Heart left ventricle (tissue), 16 donors: ENCODE measurements at regions not wholly inside any gene's neighbourhood (a gene's known extent, or its start where the extent isn't known, plus 50 kb on each side); places are given as distances from the start of the nearest gene placed in this dataset.

Experiments
- ATAC-seq, 4 donors: fragments of 200-7000 bp; cut with Tn5 transposase; one replicate each; pipeline ENCODE4 v1.9.1; 2020 to 2022; ENCODE audit warnings: moderate library complexity in 4 of 4, mild to moderate bottlenecking in 3 of 4, moderate number of reproducible peaks in 1 of 4
- DNase-seq, 5 donors: peaks; one replicate each; pipeline ENCODE4 v3.0.0-alpha.2; 2020
- H3K27ac ChIP-seq, 12 donors: fragments of 200-600 bp; sonication (generic) in 4 of 12; one replicate each; pipeline versions ENCODE4 v1.5.0 to v1.8.0; 2016 to 2022; ENCODE audit warnings: mild to moderate bottlenecking in 2 of 12
- H3K27me3 ChIP-seq, 9 donors: fragments of 200-600 bp; sonication (generic) in 2 of 9; one replicate each; pipeline versions ENCODE4 v1.5.1 to v1.8.0; 2016 to 2022; ENCODE audit warnings: mild to moderate bottlenecking in 3 of 9
- H3K36me3 ChIP-seq, 9 donors: fragments of 200-600 bp; sonication (generic) in 2 of 9; one replicate each; pipeline versions ENCODE4 v1.5.0 to v1.8.0; 2018 to 2022; ENCODE audit warnings: mild to moderate bottlenecking in 2 of 9
- H3K4me1 ChIP-seq, 12 donors: fragments of 200-600 bp; sonication (generic) in 4 of 12; one replicate each; pipeline versions ENCODE4 v1.5.0 to v1.8.0; 2016 to 2022; ENCODE audit warnings: mild to moderate bottlenecking in 3 of 12
- H3K4me3 ChIP-seq, 12 donors: fragments of 200-600 bp; sonication (generic) in 4 of 12; one replicate each; pipeline versions ENCODE4 v1.5.0 to v1.8.0; 2017 to 2022; ENCODE audit warnings: mild to moderate bottlenecking in 9 of 12, moderate library complexity in 4 of 12
- H3K9me3 ChIP-seq, 12 donors: fragments of 200-600 bp; sonication (generic) in 4 of 12; one replicate each; pipeline versions ENCODE4 v1.5.0 to v1.8.0; 2016 to 2022; ENCODE audit warnings: mild to moderate bottlenecking in 1 of 12
- POLR2A ChIP-seq, 2 donors: fragments of 450-650 bp; IDR thresholded peaks; one replicate each; pipeline ENCODE4 v1.6.1; 2017; ENCODE audit warnings: antibody characterized with exemption in 2 of 2, mild to moderate bottlenecking in 2 of 2, moderate library complexity in 2 of 2
- WGBS, 4 donors: extraction: QIAGEN DNeasy Blood & Tissue Kit in 2 of 4; methylation state at CpG; one replicate each; pipeline versions ENCODE4 v1.1.5 to v1.1.7; 2013 to 2018; 5-methylcytosine and 5-hydroxymethylcytosine counted together
- intact Hi-C, 10 donors: fragments of 100-400 bp; cut with DNase I; formaldehyde crosslinking; loops; one replicate each; pipeline versions ENCODE4 v1.11.1 to v1.14.2; 2022
- TF ChIP-seq, protein P1 (sequence below), 12 donors: fragments of 200-600 bp; sonication (generic) in 4 of 12; IDR thresholded peaks; one replicate each; pipeline versions ENCODE4 v1.5.0 to v1.8.0; 2018 to 2022; ENCODE audit warnings: antibody characterized with exemption in 12 of 12, mild to moderate bottlenecking in 5 of 12
- donor health status: ischemic (EF 13 %, LVEDD 7.1; RV severe dilation, severe dysfunction).
- donor health status: healthy with polysubstance abuse.
- donor health status: DM: no; HTN: yes; CAD: no.
- donor health status: DM: no; HTN: no; CAD: no.
- donor health status: ischemic (EF 25% LVEDD 6.9; RV normal size, moderate dysfunction).
- donor health status: ischemic (EF 25% LVEDD 5.7; RV mildly dilated, moderate dysfunction).
- donor health status: healthy.
- donor health status: DM: yes; HTN: yes; CAD: no.
- donor health status: ischemic (EF 35%, LVEDD 5.7; RV mildly dilated, moderate dysfunction).
- donor health status: nonischemic (EF 11% LVEDD 7.7; RV severe dilation, severe dysfunction).
- donor health status: DM: yes; HTN: yes; CAD: no.
- donor health status: PGD.
- donor health status: ischemic (EF 29% LVEDD 5.4; RV normal size, mild dysfunction).
- donor health status: nonischemic (EF 23%, LVEDD 6.1; RV moderate dilation, normal function).

GRCh38 chr5:13063088-13063487, 881.4 kb downstream of the DNAH5 start:
- WGBS, 4 donors = 59 to 69% (median 65%) methylated on average over 1 of the region's 1 CpG
- H3K4me1 ChIP-seq = no peaks in the 10 kb centered on the region
- intact Hi-C loops = no loop called here
- H3K4me3 ChIP-seq = no peak overlapping the region
- H3K9me3 ChIP-seq = peaks cover 0 to 7% (median 0%) of the 10 kb centered on the region in 12 donors
- no peak for ATAC-seq
- no peak for DNase-seq
- H3K36me3 ChIP-seq = no peaks in the 10 kb centered on the region
- H3K27me3 ChIP-seq = no peaks in the 10 kb centered on the region
- TF ChIP-seq POLR2A (IDR thresholded peaks at IDR 0.05) = no peak
- TF ChIP-seq, protein P1, sequence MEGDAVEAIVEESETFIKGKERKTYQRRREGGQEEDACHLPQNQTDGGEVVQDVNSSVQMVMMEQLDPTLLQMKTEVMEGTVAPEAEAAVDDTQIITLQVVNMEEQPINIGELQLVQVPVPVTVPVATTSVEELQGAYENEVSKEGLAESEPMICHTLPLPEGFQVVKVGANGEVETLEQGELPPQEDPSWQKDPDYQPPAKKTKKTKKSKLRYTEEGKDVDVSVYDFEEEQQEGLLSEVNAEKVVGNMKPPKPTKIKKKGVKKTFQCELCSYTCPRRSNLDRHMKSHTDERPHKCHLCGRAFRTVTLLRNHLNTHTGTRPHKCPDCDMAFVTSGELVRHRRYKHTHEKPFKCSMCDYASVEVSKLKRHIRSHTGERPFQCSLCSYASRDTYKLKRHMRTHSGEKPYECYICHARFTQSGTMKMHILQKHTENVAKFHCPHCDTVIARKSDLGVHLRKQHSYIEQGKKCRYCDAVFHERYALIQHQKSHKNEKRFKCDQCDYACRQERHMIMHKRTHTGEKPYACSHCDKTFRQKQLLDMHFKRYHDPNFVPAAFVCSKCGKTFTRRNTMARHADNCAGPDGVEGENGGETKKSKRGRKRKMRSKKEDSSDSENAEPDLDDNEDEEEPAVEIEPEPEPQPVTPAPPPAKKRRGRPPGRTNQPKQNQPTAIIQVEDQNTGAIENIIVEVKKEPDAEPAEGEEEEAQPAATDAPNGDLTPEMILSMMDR (IDR thresholded peaks at IDR 0.05) = no peak
- H3K27ac ChIP-seq = no peak overlapping the region

GRCh38 chr5:13045897-13046551, 898.5 kb downstream of the DNAH5 start:
- no peaks in the 10 kb centered on the region for H3K27me3 ChIP-seq
- peaks cover 0 to 20% (median 2%) of the 10 kb centered on the region in 12 donors for H3K9me3 ChIP-seq
- intact Hi-C loops = no loop called here
- no peak overlapping the region for H3K4me3 ChIP-seq
- H3K4me1 ChIP-seq = no peaks in the 10 kb centered on the region
- WGBS, 4 donors = 39 to 67% (median 61%) methylated on average over 3 of the region's 3 CpGs
- no peak overlapping the region for H3K27ac ChIP-seq
- DNase-seq (no peak), ATAC-seq (no peak)
- no peak for TF ChIP-seq POLR2A (IDR thresholded peaks at IDR 0.05)
- TF ChIP-seq, protein P1 (IDR thresholded peaks at IDR 0.05) = no peak
- no peaks in the 10 kb centered on the region for H3K36me3 ChIP-seq

DNA sequence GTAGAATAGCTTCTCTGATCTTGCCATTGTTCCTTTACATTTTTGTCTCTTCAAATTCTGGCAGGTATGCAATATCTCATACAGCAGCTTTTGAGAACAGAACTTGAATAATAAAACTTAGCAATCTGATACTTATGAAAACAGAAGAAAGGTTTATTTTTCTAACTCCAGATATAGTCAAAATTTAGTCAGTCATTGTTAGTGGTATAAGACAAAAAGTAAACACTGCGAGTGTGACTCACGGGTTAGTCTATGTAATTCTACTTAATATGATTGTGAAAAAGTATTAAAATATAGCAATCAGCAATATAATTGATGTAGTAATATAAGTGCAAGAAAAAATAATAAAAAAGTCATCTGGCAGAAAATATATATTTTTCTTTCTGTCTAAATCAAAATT, 910.4 kb downstream of the DNAH5 start:
- Histone ChIP-seq H3K4me3 (no peak overlapping the region), H3K27me3 (no peaks in the 10 kb centered on the region), H3K36me3 (no peaks in the 10 kb centered on the region), H3K9me3 (no peaks in the 10 kb centered on the region), H3K27ac (no peak overlapping the region), H3K4me1 (no peaks in the 10 kb centered on the region)
- DNase-seq (no peak), ATAC-seq (no peak)
- WGBS, 4 donors = 78 to 81% (median 80%) methylated on average over 2 of the region's 2 CpGs
- TF ChIP-seq, protein P1 (IDR thresholded peaks at IDR 0.05) = no peak
- TF ChIP-seq POLR2A (IDR thresholded peaks at IDR 0.05) = no peak
- intact Hi-C loops = no loop called here

GRCh38 chr5:13029211-13029610, 915.3 kb downstream of the DNAH5 start:
- 31 to 49% (median 43%) methylated on average over 1 of the region's 1 CpG for WGBS, 4 donors
- Histone ChIP-seq H3K36me3 (no peaks in the 10 kb centered on the region), H3K9me3 (peaks cover 0 to 7% (median 0%) of the 10 kb centered on the region in 12 donors), H3K4me1 (no peaks in the 10 kb centered on the region), H3K4me3 (no peak overlapping the region), H3K27me3 (no peaks in the 10 kb centered on the region), H3K27ac (no peak overlapping the region)
- intact Hi-C loops = no loop called here
- TF ChIP-seq, protein P1 (IDR thresholded peaks at IDR 0.05) = no peak
- TF ChIP-seq POLR2A (IDR thresholded peaks at IDR 0.05) = no peak
- no peak for DNase-seq
- no peak for ATAC-seq
